Fibroblast of peridontal ligament (primary cell): ENCODE measurements at regions not wholly inside any gene's neighbourhood (a gene's known extent, or its start where the extent isn't known, plus 50 kb on each side); places are given as distances from the start of the nearest gene placed in this dataset.

Experiments
- DNase-seq: peaks from one replicate; pipeline ENCODE4 v3.0.0-alpha.2; 2010; ENCODE audit errors: extremely low read depth

DNA sequence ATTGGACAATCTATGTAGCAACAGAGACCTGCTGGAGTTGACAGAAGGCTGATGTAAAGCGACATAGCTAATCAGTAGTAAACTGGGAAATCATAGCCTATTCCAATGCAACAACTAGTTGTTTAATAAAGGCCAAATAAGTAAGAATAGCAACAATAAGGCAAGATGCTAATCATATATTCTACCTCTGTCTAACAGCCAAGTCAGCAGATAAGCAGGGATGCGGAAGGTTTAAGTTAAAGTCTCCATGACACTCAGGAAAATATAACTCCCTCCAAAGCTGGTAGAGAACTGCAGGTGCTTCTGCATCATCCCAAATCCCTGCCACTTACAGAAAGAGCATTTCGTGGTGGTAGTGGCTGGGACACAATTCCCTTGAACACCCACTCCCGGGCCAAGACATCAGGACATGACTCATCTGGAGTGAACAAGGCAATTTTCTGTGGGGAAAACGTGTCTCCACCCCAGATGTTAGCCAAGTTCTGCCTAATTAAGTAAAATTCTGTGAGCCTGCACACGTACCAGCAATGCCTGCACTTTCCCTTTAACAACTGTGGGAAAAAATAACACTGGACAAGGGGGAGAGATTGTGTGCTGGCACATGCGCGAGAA lies 413.6 kb upstream of the ID2 start:
- no peak for DNase-seq

DNA sequence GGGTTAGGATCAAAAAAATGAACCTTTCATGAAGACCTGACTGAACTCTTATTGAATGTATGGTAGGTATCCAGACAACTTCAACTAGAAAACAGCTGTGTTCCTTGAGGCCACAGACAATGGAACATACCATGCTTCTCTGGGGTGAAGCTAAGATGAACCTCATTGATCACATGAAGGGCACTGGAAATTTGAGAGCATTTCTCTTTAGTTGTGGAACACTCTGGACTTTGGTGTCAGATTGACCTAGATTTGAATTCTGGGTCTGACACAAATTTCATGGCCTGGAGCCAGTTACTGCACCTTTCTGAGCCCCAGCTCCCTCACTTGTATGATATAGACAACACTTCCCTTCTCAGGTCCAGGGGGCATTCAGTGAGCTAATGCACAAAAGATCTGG lies 411.2 kb upstream of the ID2 start:
- no peak for DNase-seq

DNA sequence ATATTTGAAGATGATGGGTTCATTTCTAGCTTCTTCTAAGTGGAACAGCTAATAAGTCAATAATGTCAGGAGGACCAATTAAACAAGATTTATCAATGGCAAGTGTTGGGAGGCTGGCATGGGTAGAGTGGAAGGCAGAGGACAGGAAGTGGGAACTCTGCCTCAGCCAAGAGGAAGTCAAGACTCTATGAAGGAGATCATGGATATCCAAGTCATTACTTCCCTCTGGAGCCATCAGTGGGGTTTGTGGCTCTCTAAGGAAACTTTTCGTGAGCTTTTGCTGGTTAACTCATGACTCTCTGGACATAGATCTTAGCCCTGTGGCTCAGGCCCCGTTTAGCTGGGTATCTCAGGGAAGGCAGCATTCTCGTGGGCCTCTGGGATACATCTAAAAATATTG lies 410.4 kb upstream of the ID2 start:
- DNase-seq = no peak

DNA sequence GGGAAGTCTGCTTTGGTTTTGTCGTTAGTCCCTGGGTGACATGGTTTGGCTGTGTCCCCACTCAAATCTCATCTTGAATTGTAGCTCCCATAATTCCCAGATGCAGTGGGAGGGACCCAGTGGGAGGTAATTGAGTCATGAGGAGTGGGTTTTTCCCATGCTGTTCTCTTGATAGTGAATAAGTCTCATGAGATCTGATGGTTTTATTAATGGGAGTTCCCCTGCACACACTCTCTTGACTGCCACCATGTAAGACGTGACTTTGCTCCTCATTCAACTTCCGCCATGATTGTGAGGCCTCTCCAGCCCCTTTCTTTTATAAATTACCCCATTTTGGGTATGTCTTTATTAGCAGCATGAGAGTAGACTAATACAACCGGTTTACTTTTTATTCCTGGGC lies 405.8 kb upstream of the ID2 start:
- no peak for DNase-seq

DNA sequence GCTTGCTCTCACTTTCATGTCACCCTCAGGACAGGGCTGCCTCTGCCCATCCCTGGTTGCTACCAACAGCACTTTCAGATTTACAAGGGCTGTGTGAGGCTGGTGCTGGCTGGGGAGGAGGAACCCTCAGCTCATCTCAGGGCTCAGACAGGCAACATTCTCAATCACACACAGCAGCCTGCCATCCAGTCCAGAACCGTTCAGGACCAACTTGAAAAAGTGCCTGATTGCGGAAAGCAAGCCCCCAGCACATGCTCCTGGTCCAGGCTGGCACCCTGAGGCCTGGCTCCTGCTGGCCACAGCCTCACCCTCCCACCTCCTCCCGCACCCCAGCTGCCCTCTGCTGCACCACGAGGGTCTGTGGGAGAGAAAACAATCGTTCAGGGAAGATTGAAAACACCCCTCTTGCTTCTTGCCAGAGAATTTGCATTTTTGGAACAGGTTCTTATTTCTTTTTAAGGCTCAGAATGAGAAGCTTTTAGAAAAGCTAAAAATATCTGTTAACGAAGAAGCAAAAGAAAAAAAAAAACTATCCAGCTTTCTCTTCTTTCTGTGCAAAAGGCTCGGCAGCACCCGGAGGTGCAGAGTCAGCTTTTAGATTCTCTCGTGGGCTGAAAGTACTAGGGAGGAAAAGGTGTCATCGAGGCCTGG lies 403.8 kb upstream of the ID2 start:
- no peak for DNase-seq

DNA sequence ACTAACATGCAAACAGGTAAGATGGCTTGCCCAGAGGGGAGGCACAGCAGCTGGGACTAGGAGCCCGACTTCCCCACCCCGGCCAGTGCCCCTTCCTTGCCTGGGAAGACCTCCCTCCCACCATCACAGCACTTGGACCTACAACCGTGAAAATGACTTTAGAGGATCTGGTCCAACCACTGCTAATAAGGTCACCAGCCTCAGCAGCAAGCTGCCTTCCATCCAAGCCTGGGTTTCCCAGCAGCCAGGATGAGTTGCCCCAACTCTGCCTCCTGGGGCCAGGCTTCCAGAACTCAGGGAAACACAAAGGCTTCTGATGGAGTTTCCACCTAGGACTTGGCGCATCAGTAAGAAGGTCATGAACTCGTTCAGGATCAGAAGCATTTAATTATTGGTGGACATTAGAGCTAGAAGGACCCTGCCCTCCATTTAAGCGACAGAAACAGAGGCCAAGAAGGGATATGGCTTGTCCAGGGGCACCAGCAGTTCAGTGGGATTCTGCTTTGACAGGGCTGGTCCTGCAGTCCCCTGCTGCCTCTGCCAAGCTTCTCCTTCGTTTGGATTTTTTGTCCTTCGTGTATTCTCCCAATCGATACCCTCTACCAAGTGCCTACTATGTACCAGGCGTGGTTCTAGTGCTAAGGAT lies 403.0 kb upstream of the ID2 start:
- DNase-seq = no peak

DNA sequence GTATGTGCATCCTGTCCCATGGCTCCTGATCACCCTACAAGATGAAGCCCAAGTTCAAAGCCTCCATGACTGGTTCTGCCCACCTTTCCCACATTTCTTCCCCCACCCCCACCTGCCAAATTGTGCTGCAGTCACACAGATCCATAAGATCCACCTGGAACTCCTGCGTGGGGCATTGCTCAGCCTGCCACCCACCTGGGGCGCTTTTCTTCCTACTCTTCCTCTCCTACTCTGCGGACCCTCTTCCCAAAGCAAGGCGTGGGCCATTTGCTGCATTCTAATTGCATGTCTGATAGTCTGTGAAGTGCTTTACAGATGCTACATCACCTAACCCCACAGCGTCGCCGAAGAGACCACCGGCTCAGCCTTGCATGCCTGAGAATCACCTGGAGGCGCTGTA lies 402.4 kb upstream of the ID2 start:
- no peak for DNase-seq

DNA sequence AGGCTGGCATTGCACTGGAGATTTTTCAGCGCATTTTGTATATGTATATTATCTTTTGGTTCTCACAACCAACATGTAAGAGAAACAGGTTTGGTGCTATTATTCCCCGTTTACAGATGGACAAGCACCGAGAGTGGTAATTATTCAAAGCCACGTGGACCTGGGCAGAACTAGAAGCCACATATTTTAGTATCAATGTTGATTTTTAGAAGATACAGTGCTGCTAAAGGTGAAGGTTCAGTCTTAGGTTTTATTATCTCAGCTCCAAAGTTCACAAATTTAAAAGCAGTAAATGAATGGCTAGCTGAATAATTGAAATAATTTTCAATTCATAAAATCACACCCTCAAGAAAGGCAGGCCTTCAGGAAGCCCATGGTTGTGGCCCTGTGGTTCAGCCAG lies 400.6 kb upstream of the ID2 start:
- no peak for DNase-seq

DNA sequence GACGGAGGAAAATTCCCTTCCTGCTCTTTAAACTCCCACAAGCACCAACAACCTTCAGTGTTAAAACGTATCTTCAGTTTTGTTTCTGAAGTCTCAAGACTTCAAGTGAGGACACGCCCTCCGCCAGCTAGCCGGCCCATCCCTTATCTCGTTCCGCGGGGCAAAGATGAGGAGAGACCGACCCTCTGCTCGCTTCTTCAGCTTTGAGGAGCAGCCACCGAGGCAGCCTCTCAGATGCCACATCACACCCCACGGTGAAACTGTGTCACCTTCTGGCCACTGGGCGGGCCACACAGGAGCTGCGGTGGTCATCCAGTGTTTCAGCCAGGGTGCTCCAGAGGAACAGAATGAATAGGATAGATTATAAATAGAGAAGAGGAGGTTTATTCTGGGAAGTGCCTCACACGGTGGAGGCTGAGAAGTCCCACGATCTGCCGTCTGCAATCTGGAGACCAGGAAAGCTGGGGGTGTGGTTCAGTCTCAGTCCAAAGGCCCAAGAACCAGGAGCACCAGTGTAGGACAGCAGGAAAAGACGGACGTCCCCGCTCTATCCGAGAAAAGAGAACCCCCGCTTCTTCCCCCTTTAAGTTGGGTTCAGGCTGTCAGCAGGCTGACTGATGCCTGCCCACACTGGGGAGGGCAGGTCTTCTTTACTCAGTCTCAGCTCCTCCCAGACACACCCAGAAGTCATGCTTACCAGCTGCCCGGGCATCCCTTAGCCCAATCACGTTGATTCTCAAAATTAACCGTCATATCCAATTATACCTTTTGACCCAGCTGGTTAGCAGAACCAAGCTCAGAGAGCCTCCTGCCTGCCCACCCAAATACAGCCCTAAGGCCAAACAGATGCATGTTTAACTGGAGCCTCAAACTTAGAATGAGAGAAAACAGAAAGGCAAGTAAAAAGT lies 399.7 kb upstream of the ID2 start:
- DNase-seq = no peak

DNA sequence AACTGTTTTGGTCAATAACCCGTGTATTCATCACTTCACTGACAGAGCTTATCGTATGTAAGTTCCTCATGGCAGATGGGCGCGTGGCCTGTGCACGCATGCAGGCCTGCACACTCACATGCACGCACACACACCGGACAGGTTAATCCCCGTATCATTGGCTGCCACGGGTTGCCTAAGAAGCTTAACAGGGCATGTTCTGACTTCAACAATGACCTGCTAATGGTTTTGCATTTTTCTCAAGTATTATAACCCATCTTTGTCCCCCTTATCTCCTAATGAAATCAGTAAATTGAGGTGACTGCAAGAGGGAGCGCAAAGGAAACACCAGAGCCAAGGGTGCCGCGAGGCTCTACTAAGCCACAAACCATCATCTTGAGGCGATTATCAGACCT lies 399.0 kb upstream of the ID2 start:
- no peak for DNase-seq

DNA sequence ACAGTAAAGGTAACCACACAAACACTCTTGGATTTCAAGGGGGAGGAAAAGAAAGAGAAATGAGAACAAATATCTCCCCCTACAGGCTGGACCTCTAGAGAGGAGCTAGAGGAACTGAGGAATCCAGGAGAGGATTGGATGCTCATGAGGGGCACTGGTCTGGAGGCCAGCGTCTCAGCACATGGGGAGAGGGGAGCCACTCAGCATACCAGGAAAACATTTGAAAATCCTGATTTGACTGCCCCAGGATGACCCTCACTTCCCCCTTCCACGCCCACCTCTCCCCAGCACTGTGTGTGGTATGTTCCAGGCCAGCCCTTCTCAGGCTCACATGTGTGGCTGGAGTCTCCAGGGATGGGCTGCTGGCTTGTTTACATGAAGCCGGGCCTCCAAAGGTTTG lies 396.8 kb upstream of the ID2 start:
- peak; percentile 9 for DNase-seq

DNA sequence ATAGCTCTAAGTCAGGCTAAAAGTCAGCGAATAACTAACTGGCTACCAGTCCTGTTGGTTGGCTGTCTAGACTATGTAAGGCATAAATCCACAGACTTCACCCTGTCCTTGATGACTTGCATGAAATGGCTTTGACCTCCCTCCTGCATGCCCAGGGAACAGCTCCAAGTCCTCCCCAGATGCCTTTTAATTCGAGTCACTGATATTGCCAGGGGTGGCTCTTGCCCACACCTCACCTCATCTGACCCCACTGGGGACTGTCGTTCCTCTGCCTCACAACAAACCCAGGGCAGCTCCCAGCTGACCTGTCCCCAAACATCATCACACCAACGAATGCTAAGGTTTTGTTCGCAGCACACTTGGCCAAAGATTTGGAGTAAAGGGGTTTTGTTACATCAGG lies 396.0 kb upstream of the ID2 start:
- no peak for DNase-seq

DNA sequence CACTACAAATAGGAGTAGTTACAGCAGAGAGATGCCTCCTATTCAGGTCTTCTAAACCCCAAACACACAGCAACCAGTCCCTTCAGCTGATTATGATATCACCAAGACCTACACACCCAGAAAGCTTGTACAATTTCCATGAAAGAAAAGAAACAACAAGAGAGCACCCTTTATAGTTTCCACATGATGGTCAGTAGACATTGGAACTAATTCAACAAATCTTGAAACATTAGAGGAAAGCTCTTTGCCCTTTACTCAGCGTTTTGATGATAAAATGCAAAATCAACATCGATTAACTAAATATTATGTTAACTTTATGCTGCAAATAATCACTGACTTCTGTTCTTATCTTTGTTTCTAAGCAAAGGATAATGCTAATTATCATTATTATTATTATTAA lies 393.6 kb upstream of the ID2 start:
- DNase-seq = no peak

DNA sequence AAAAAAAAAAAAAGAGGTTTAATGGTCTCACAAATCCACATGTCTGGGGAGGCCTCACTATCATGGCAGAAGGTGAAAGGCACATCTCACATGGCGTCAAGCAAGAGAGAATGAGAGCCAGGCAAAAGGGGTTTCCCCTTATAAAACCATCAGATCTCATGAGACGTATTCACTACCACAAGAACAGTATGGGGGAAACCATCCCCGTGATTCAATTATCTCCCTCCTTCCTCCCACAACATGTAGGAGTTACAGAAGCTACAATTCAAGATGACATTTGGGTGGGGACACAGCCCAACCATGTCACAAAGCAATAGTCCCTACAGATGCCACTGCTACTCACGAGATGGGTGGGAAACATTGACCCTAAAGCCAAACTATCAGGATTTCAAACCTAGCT lies 392.7 kb upstream of the ID2 start:
- DNase-seq = no peak

DNA sequence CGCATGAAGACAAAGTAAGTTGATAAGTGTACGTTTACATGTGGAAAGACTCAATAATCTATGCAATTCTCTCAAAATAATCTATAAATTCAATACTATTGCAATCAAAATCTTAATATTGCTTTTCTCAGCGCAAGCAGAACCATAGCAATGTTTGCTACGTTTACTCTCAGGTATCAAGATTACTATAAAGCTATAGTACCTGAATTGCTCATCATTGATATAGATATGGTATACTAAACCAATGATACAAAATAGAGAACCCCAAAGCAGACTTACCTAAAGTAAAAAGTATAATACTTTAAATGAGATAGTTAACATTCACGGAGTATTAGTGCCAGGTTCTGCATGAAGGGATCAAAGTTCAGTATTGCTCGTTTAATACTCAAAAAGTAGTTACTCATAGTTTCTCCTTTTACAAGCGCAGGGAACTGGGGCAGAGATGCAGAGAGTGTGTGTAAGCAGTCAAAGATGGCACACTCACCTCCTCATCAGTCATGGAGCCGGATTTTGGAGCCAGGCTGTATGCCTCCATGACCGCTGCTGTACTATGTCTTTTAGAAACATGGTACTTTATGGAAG lies 391.0 kb upstream of the ID2 start:
- DNase-seq = no peak

DNA sequence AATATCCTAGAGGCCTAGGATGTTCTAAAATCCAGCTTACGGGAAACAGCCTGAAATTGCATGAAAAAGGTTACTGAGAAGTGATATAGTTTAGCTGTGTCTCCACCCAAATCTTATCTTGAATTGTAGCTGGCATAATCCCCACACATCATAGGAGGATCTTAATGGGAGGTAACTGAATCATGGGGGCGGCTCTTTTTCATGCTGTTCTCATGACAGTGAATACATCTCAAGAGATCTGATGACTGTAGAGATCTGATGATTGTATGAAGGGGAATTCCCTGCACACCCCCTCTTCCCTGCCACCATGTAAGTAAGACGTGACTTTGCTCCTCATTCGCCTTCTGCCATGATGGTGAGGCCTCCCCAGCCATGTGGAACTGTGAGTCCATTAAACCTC lies 385.6 kb upstream of the ID2 start:
- no peak for DNase-seq

DNA sequence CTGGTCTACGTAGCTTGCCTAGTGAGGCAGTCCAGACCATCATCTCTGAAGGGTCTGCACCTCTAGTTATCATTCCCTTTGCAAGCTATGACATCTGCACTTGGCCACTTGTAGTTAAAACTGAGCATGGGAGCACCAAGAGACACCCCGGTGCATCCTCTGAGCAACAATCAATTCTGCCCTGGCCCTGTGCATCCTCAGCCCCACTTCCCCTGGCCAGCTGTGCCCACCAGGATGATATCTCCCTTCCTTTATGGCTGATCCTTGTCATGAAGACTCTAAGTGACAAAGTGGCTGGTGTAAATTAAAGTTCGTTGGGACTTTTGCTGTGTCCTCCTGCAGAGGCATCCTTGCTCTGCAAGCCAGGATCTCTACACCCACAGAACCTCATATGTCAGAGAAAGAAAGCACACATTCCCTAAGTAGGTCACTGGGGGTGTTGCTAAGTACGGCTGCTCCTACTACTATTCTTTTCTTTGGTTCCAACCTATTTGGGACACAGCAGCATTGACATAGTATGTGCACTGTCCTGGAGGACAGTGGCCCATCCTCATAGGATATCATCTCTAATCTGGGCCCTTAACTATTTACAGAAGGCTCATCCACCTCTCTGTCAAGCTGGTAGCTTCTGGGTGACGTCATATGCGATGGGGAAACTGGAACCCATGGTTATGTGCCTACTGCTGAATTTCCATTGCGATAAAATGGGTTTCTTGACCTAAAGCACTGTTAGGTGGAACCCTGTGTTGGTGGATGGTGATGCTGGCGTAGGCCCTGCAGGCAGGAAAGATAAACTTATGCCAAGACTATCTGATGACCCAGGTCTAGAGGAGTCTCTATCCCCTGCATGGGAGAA lies 384.3 kb upstream of the ID2 start:
- DNase-seq = no peak

DNA sequence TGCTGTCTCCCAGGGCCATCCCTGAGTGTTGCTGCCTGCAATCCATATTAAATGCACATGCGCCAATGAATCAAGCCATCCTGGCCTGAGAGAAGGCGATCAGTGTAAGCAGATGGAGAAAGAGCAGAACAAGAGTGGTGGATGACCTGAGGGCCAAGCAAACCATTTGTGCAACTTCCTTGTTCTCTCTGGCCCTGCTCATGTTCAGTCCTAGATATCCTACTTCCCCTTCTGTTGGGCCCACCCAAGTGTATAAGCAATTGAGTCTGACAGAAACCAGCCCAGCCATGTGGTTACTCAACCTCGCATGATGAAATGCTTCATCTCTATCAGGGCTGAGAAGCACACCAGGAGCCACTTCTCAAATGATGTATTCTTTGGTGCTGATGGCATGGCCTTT lies 383.1 kb upstream of the ID2 start:
- DNase-seq = no peak

DNA sequence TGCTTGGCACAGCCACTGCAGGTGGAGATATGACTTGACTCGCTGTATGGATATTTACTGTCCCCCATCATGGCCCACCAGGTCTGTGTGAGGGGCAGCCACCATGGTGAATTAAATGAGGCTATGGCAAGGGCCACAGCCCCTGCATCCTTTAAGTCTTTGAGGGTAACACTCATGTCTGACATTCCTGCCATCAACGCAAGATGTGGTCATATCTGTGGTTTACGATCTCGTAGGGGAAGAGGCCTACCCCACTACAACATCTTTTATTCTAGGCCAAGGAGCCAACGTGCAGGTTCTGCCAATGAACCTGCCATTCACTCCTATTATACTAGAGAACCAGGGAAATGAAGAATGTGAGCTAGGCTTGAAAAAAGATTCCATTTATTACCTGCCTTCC lies 381.6 kb upstream of the ID2 start:
- no peak for DNase-seq

DNA sequence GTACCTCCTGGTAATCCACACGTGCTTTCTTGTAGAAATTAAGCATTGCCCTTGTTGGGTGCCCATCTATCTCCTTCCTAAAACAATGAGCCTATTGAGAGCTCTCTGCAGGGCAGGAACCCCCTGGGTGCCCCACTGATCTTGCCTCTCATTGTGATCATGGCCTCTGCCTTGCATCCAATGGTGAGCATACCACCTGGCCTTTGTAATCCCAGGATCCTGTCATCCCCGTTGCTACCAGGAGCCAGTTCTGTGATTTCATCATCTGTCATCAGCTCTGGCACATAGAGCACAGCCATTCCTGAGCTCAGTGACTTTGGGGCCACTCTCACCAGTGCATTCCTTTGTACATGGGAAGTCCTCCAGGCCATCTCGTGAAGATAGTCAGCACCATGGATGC lies 381.0 kb upstream of the ID2 start:
- no peak for DNase-seq

DNA sequence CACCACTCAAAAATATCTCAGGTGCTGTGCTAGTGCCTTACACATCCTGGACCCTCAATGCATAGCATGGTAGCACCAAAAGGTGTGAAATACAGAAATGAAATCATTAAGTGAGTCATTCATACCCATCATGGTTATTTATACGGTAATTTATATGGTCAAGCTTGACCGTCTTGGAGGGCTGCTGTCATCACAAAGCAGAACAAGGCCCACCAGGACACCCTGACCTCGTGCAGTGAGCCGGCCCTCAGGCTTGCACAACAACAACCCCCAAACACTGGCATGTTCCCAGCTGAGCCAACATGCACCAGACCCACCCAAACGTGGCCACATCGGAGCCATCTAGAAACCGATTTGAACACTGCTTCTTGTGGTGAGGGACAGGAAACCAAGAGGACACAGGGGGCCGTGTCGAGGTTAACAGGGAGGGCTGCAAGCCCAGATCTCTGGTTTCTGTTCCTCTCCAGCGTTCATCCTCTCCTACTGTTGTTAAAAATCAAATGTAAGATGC lies 378.5 kb upstream of the ID2 start:
- no peak for DNase-seq
